ENCODE measurements at regions not wholly inside any gene's neighbourhood (a gene's known extent, or its start where the extent isn't known, plus 50 kb on each side); places are given as distances from the start of the nearest gene placed in this dataset.
"Not testable (repeated sequence)": the region's sequence is repeated elsewhere in the genome, so short reads cannot be mapped to it uniquely, and the experiment has no call there.

- H3K9ac ChIP-seq (ENCODE audit: low read length in 5 of 5), result no peak overlapping the region
- H3K4me1 ChIP-seq (ENCODE audit: control insufficient read depth in 5 of 5, insufficient read depth in 5 of 5, low read length in 5 of 5), result no peaks in the 10 kb centered on the region
- no peaks in the 10 kb centered on the region for H3K36me3 ChIP-seq (ENCODE audit: control insufficient read depth in 5 of 5, insufficient read depth in 5 of 5, low read length in 5 of 5)
- no peaks in the 10 kb centered on the region for H3K27me3 ChIP-seq (ENCODE audit: control insufficient read depth in 5 of 5, insufficient read depth in 4 of 5, low read length in 5 of 5)
- H3K9me3 ChIP-seq (ENCODE audit: control insufficient read depth in 5 of 5, low read length in 5 of 5), result peaks cover 0 to 2% (median 0%) of the 10 kb centered on the region in 5 donors
- no peak overlapping the region for H3K4me3 ChIP-seq (ENCODE audit: low read depth in 1 of 5, low read length in 5 of 5)
- no peak overlapping the region for H3K27ac ChIP-seq (ENCODE audit: low read depth, low read length)
Measured at GRCh38 chr9:10873999-10874398, 261.2 kb upstream of the PTPRD start.

GRCh38 chr9:10875752-10876151 is 262.9 kb upstream of the PTPRD start:
- H3K4me1 ChIP-seq (ENCODE audit: control insufficient read depth in 5 of 5, insufficient read depth in 5 of 5, low read length in 5 of 5), result no peaks in the 10 kb centered on the region
- H3K9me3 ChIP-seq (ENCODE audit: control insufficient read depth in 5 of 5, low read length in 5 of 5), result no peaks in the 10 kb centered on the region
- H3K36me3 ChIP-seq (ENCODE audit: control insufficient read depth in 5 of 5, insufficient read depth in 5 of 5, low read length in 5 of 5), result no peaks in the 10 kb centered on the region
- H3K27me3 ChIP-seq (ENCODE audit: control insufficient read depth in 5 of 5, insufficient read depth in 4 of 5, low read length in 5 of 5), result no peaks in the 10 kb centered on the region
- H3K27ac ChIP-seq (ENCODE audit: low read depth, low read length), result no peak overlapping the region
- no peak overlapping the region for H3K4me3 ChIP-seq (ENCODE audit: low read depth in 1 of 5, low read length in 5 of 5)
- no peak overlapping the region for H3K9ac ChIP-seq (ENCODE audit: low read length in 5 of 5)

- Histone ChIP-seq H3K4me1 (ENCODE audit: control insufficient read depth in 5 of 5, insufficient read depth in 5 of 5, low read length in 5 of 5) (no peaks in the 10 kb centered on the region), H3K9ac (ENCODE audit: low read length in 5 of 5) (no peak overlapping the region), H3K27me3 (ENCODE audit: control insufficient read depth in 5 of 5, insufficient read depth in 4 of 5, low read length in 5 of 5) (no peaks in the 10 kb centered on the region), H3K27ac (ENCODE audit: low read depth, low read length) (no peak overlapping the region), H3K36me3 (ENCODE audit: control insufficient read depth in 5 of 5, insufficient read depth in 5 of 5, low read length in 5 of 5) (no peaks in the 10 kb centered on the region), H3K4me3 (ENCODE audit: low read depth in 1 of 5, low read length in 5 of 5) (no peak overlapping the region), H3K9me3 (ENCODE audit: control insufficient read depth in 5 of 5, low read length in 5 of 5) (no peaks in the 10 kb centered on the region)
Measured at GRCh38 chr9:10876333-10876732, 263.5 kb upstream of the PTPRD start.

- not testable (repeated sequence) for H3K4me3 ChIP-seq (ENCODE audit: low read depth in 1 of 5, low read length in 5 of 5); H3K9me3 ChIP-seq (ENCODE audit: control insufficient read depth in 5 of 5, low read length in 5 of 5); H3K36me3 ChIP-seq (ENCODE audit: control insufficient read depth in 5 of 5, insufficient read depth in 5 of 5, low read length in 5 of 5); H3K27ac ChIP-seq (ENCODE audit: low read depth, low read length); H3K9ac ChIP-seq (ENCODE audit: low read length in 5 of 5); H3K27me3 ChIP-seq (ENCODE audit: control insufficient read depth in 5 of 5, insufficient read depth in 4 of 5, low read length in 5 of 5); H3K4me1 ChIP-seq (ENCODE audit: control insufficient read depth in 5 of 5, insufficient read depth in 5 of 5, low read length in 5 of 5)
Measured at GRCh38 chr9:10890266-10890665, 277.5 kb upstream of the PTPRD start.

- Histone ChIP-seq H3K27me3 (ENCODE audit: control insufficient read depth in 5 of 5, insufficient read depth in 4 of 5, low read length in 5 of 5) (no peaks in the 10 kb centered on the region), H3K4me3 (ENCODE audit: low read depth in 1 of 5, low read length in 5 of 5) (no peak overlapping the region), H3K36me3 (ENCODE audit: control insufficient read depth in 5 of 5, insufficient read depth in 5 of 5, low read length in 5 of 5) (no peaks in the 10 kb centered on the region), H3K9me3 (ENCODE audit: control insufficient read depth in 5 of 5, low read length in 5 of 5) (peaks cover 0 to 9% (median 2%) of the 10 kb centered on the region in 5 donors), H3K4me1 (ENCODE audit: control insufficient read depth in 5 of 5, insufficient read depth in 5 of 5, low read length in 5 of 5) (no peaks in the 10 kb centered on the region), H3K27ac (ENCODE audit: low read depth, low read length) (no peak overlapping the region), H3K9ac (ENCODE audit: low read length in 5 of 5) (no peak overlapping the region)
Measured at GRCh38 chr9:10899509-10899908, 286.7 kb upstream of the PTPRD start.

GRCh38 chr9:10903969-10904368 is 291.2 kb upstream of the PTPRD start:
- Histone ChIP-seq H3K4me1 (ENCODE audit: control insufficient read depth in 5 of 5, insufficient read depth in 5 of 5, low read length in 5 of 5) (no peaks in the 10 kb centered on the region), H3K4me3 (ENCODE audit: low read depth in 1 of 5, low read length in 5 of 5) (no peak overlapping the region), H3K9ac (ENCODE audit: low read length in 5 of 5) (no peak overlapping the region), H3K9me3 (ENCODE audit: control insufficient read depth in 5 of 5, low read length in 5 of 5) (peaks cover 0 to 8% (median 2%) of the 10 kb centered on the region in 5 donors), H3K36me3 (ENCODE audit: control insufficient read depth in 5 of 5, insufficient read depth in 5 of 5, low read length in 5 of 5) (no peaks in the 10 kb centered on the region), H3K27ac (ENCODE audit: low read depth, low read length) (no peak overlapping the region), H3K27me3 (ENCODE audit: control insufficient read depth in 5 of 5, insufficient read depth in 4 of 5, low read length in 5 of 5) (no peaks in the 10 kb centered on the region)

GRCh38 chr9:10910779-10911178 is 298.0 kb upstream of the PTPRD start:
- Histone ChIP-seq H3K27ac (ENCODE audit: low read depth, low read length) (no peak overlapping the region), H3K36me3 (ENCODE audit: control insufficient read depth in 5 of 5, insufficient read depth in 5 of 5, low read length in 5 of 5) (no peaks in the 10 kb centered on the region), H3K9me3 (ENCODE audit: control insufficient read depth in 5 of 5, low read length in 5 of 5) (peaks cover 0 to 4% (median 0%) of the 10 kb centered on the region in 5 donors), H3K4me1 (ENCODE audit: control insufficient read depth in 5 of 5, insufficient read depth in 5 of 5, low read length in 5 of 5) (no peaks in the 10 kb centered on the region), H3K4me3 (ENCODE audit: low read depth in 1 of 5, low read length in 5 of 5) (no peak overlapping the region), H3K9ac (ENCODE audit: low read length in 5 of 5) (no peak overlapping the region), H3K27me3 (ENCODE audit: control insufficient read depth in 5 of 5, insufficient read depth in 4 of 5, low read length in 5 of 5) (no peaks in the 10 kb centered on the region)

GRCh38 chr9:10911373-10911772 is 298.6 kb upstream of the PTPRD start:
- H3K4me1 ChIP-seq (ENCODE audit: control insufficient read depth in 5 of 5, insufficient read depth in 5 of 5, low read length in 5 of 5), result no peaks in the 10 kb centered on the region
- H3K9me3 ChIP-seq (ENCODE audit: control insufficient read depth in 5 of 5, low read length in 5 of 5), result peaks cover 0 to 4% (median 0%) of the 10 kb centered on the region in 5 donors
- no peak overlapping the region for H3K4me3 ChIP-seq (ENCODE audit: low read depth in 1 of 5, low read length in 5 of 5)
- no peaks in the 10 kb centered on the region for H3K36me3 ChIP-seq (ENCODE audit: control insufficient read depth in 5 of 5, insufficient read depth in 5 of 5, low read length in 5 of 5)
- no peak overlapping the region for H3K9ac ChIP-seq (ENCODE audit: low read length in 5 of 5)
- no peak overlapping the region for H3K27ac ChIP-seq (ENCODE audit: low read depth, low read length)
- no peaks in the 10 kb centered on the region for H3K27me3 ChIP-seq (ENCODE audit: control insufficient read depth in 5 of 5, insufficient read depth in 4 of 5, low read length in 5 of 5)

GRCh38 chr9:10917001-10917400 is 304.2 kb upstream of the PTPRD start:
- no peaks in the 10 kb centered on the region for H3K36me3 ChIP-seq (ENCODE audit: control insufficient read depth in 5 of 5, insufficient read depth in 5 of 5, low read length in 5 of 5)
- no peak overlapping the region for H3K4me3 ChIP-seq (ENCODE audit: low read depth in 1 of 5, low read length in 5 of 5)
- no peak overlapping the region for H3K9ac ChIP-seq (ENCODE audit: low read length in 5 of 5)
- no peaks in the 10 kb centered on the region for H3K9me3 ChIP-seq (ENCODE audit: control insufficient read depth in 5 of 5, low read length in 5 of 5)
- no peaks in the 10 kb centered on the region for H3K4me1 ChIP-seq (ENCODE audit: control insufficient read depth in 5 of 5, insufficient read depth in 5 of 5, low read length in 5 of 5)
- H3K27ac ChIP-seq (ENCODE audit: low read depth, low read length), result no peak overlapping the region
- H3K27me3 ChIP-seq (ENCODE audit: control insufficient read depth in 5 of 5, insufficient read depth in 4 of 5, low read length in 5 of 5), result no peaks in the 10 kb centered on the region

GRCh38 chr9:10921671-10922070 is 308.9 kb upstream of the PTPRD start:
- Histone ChIP-seq H3K4me1 (ENCODE audit: control insufficient read depth in 5 of 5, insufficient read depth in 5 of 5, low read length in 5 of 5) (no peaks in the 10 kb centered on the region), H3K36me3 (ENCODE audit: control insufficient read depth in 5 of 5, insufficient read depth in 5 of 5, low read length in 5 of 5) (no peaks in the 10 kb centered on the region), H3K9ac (ENCODE audit: low read length in 5 of 5) (no peak overlapping the region), H3K4me3 (ENCODE audit: low read depth in 1 of 5, low read length in 5 of 5) (no peak overlapping the region), H3K9me3 (ENCODE audit: control insufficient read depth in 5 of 5, low read length in 5 of 5) (no peaks in the 10 kb centered on the region), H3K27me3 (ENCODE audit: control insufficient read depth in 5 of 5, insufficient read depth in 4 of 5, low read length in 5 of 5) (no peaks in the 10 kb centered on the region), H3K27ac (ENCODE audit: low read depth, low read length) (no peak overlapping the region)

GRCh38 chr9:10925896-10926295 is 313.1 kb upstream of the PTPRD start:
- Histone ChIP-seq H3K9me3 (ENCODE audit: control insufficient read depth in 5 of 5, low read length in 5 of 5) (no peaks in the 10 kb centered on the region), H3K9ac (ENCODE audit: low read length in 5 of 5) (no peak overlapping the region), H3K4me3 (ENCODE audit: low read depth in 1 of 5, low read length in 5 of 5) (no peak overlapping the region), H3K36me3 (ENCODE audit: control insufficient read depth in 5 of 5, insufficient read depth in 5 of 5, low read length in 5 of 5) (no peaks in the 10 kb centered on the region), H3K4me1 (ENCODE audit: control insufficient read depth in 5 of 5, insufficient read depth in 5 of 5, low read length in 5 of 5) (no peaks in the 10 kb centered on the region), H3K27ac (ENCODE audit: low read depth, low read length) (no peak overlapping the region), H3K27me3 (ENCODE audit: control insufficient read depth in 5 of 5, insufficient read depth in 4 of 5, low read length in 5 of 5) (no peaks in the 10 kb centered on the region)

Measured in subcutaneous abdominal adipose tissue (tissue), 5 donors.